ENCODE measurements at regions not wholly inside any gene's neighbourhood (a gene's known extent, or its start where the extent isn't known, plus 50 kb on each side); places are given as distances from the start of the nearest gene placed in this dataset.

- TF ChIP-seq CTCF (IDR thresholded peaks at IDR 0.05) (no peak), ZFX (IDR thresholded peaks at IDR 0.05; ENCODE audit: borderline replicate concordance) (no peak)
Observed at GRCh38 chr18:68040198-68040597, 523.7 kb upstream of the DSEL start.
